ENCODE measurements at regions not wholly inside any gene's neighbourhood (a gene's known extent, or its start where the extent isn't known, plus 50 kb on each side); places are given as distances from the start of the nearest gene placed in this dataset.

DNA sequence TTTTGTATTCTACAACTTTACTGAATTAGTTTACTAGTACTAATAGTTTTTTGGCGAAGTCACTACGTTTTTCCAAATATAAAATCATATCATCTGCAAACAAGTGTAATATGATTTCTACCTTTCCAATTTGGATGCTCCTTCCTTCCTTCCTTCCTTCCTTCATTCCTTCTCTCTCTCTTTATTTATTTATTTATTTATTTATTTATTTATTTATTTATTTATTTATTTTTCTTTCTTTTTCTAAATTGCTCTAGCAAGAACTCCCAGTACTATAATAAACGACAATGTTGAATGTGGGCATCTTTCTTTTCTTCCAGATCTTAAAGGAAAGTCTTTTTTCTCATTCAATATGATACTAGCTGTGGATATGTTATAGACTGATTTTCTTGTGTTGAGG is 656.0 kb upstream of the LUZP2 start:
- no peaks in the 10 kb centered on the region for H3K4me1 Mint-ChIP-seq
- no peaks in the 10 kb centered on the region for H3K36me3 Mint-ChIP-seq
- H3K4me3 ChIP-seq = no peak overlapping the region
- no peaks in the 10 kb centered on the region for H3F3A ChIP-seq (ENCODE audit: low read depth)
- no peak overlapping the region for H3K9ac ChIP-seq
- DNase-seq (ENCODE audit: low spot score) = no peak
- H3K4me1 ChIP-seq = no peaks in the 10 kb centered on the region
- no peaks in the 10 kb centered on the region for H3K36me3 ChIP-seq
- no peak for TF ChIP-seq EZH2 (IDR thresholded peaks at IDR 0.05)
- TF ChIP-seq, protein P1, sequence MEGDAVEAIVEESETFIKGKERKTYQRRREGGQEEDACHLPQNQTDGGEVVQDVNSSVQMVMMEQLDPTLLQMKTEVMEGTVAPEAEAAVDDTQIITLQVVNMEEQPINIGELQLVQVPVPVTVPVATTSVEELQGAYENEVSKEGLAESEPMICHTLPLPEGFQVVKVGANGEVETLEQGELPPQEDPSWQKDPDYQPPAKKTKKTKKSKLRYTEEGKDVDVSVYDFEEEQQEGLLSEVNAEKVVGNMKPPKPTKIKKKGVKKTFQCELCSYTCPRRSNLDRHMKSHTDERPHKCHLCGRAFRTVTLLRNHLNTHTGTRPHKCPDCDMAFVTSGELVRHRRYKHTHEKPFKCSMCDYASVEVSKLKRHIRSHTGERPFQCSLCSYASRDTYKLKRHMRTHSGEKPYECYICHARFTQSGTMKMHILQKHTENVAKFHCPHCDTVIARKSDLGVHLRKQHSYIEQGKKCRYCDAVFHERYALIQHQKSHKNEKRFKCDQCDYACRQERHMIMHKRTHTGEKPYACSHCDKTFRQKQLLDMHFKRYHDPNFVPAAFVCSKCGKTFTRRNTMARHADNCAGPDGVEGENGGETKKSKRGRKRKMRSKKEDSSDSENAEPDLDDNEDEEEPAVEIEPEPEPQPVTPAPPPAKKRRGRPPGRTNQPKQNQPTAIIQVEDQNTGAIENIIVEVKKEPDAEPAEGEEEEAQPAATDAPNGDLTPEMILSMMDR (IDR thresholded peaks at IDR 0.05) = no peak
- no peak for TF ChIP-seq EZH2phosphoT487 (IDR thresholded peaks at IDR 0.05)
- H4K20me1 ChIP-seq (ENCODE audit: low read depth) = no peaks in the 10 kb centered on the region
- no peak overlapping the region for H3K27ac Mint-ChIP-seq
- H3K27ac ChIP-seq = no peak overlapping the region
- H3K4me2 ChIP-seq = no peak overlapping the region
- no peak overlapping the region for H3K4me3 Mint-ChIP-seq
- H3K79me2 ChIP-seq (ENCODE audit: low read depth) = no peaks in the 10 kb centered on the region
- no peaks in the 10 kb centered on the region for H3K27me3 ChIP-seq
- no peak overlapping the region for H2AFZ ChIP-seq (replicated peaks)
- no peaks in the 10 kb centered on the region for H3K9me3 ChIP-seq (ENCODE audit: low read depth)
- H3K9me3 Mint-ChIP-seq = no peaks in the 10 kb centered on the region
- no peaks in the 10 kb centered on the region for H3K27me3 Mint-ChIP-seq (ENCODE audit: insufficient read depth, low read depth)

DNA sequence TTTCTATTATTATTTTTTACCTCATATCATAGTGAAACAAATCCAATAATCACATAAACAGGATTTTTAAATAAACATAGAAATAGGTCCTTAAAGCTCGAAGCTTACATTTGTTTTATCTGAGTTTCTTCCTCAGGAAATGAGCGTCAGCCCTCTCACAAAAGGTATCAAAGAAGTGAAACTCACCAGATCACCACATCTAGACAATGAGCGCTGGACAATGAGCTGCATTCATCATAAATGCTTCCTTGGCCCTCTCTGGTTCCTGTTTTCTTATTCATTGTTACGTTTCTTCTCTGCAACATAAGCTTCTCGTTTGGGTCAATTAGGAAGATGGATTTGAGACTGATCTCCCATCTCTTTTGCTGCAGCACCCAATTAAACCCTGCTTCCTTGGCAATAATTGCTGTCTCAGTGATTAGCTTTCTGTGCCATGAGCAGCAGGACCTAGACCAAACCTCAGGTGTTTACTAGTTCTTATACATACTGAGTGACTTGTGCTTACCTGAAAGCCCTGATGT is 649.9 kb upstream of the LUZP2 start:
- Histone ChIP-seq H3K4me1 (peaks cover 4% of the 10 kb centered on the region), H3K27me3 (no peaks in the 10 kb centered on the region), H3K4me2 (no peak overlapping the region), H3K79me2 (ENCODE audit: low read depth) (no peaks in the 10 kb centered on the region), H2AFZ (replicated peaks) (no peak overlapping the region), H4K20me1 (ENCODE audit: low read depth) (no peaks in the 10 kb centered on the region), H3K4me3 (no peak overlapping the region), H3F3A (ENCODE audit: low read depth) (no peaks in the 10 kb centered on the region), H3K36me3 (no peaks in the 10 kb centered on the region), H3K27ac (no peak overlapping the region), H3K9me3 (ENCODE audit: low read depth) (no peaks in the 10 kb centered on the region), H3K9ac (no peak overlapping the region)
- peak; percentile 35 for DNase-seq (ENCODE audit: low spot score)
- TF ChIP-seq, protein P1 (IDR thresholded peaks at IDR 0.05) = no peak
- peak; percentile 69 for TF ChIP-seq EZH2phosphoT487 (IDR thresholded peaks at IDR 0.05)
- Mint-ChIP-seq H3K27ac (no peak overlapping the region), H3K36me3 (no peaks in the 10 kb centered on the region), H3K27me3 (ENCODE audit: insufficient read depth, low read depth) (no peaks in the 10 kb centered on the region), H3K4me3 (no peak overlapping the region), H3K9me3 (no peaks in the 10 kb centered on the region), H3K4me1 (peaks cover 4% of the 10 kb centered on the region)

DNA sequence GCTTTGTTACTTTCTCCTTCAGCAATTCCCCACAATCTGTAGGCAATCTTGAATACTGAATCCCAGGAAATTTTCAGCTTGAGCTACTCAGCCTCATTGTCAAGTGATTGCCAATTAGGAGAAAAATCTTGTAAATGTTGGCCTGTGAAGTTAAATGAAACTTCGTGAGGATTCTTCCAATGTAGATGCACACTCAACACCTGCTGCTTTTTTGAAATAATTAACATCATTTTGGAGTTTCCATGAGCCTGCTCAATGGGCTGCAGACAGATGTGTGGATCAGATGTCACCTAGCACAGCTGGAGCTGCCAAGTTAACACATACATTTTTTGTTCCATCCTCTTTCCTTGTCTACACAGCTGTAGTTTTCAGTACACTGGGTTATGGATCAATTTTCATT is 645.6 kb upstream of the LUZP2 start:
- H3K9ac ChIP-seq = no peak overlapping the region
- H3K4me2 ChIP-seq = no peak overlapping the region
- H3K9me3 Mint-ChIP-seq = no peaks in the 10 kb centered on the region
- H3K9me3 ChIP-seq (ENCODE audit: low read depth) = no peaks in the 10 kb centered on the region
- H3K4me1 Mint-ChIP-seq = peaks cover 4% of the 10 kb centered on the region
- no peaks in the 10 kb centered on the region for H3K27me3 Mint-ChIP-seq (ENCODE audit: insufficient read depth, low read depth)
- no peak overlapping the region for H3K4me3 ChIP-seq
- H3K36me3 Mint-ChIP-seq = no peaks in the 10 kb centered on the region
- no peaks in the 10 kb centered on the region for H4K20me1 ChIP-seq (ENCODE audit: low read depth)
- H3K27me3 ChIP-seq = no peaks in the 10 kb centered on the region
- DNase-seq (ENCODE audit: low spot score) = no peak
- H3K36me3 ChIP-seq = no peaks in the 10 kb centered on the region
- H2AFZ ChIP-seq (replicated peaks) = no peak overlapping the region
- H3K27ac Mint-ChIP-seq = no peak overlapping the region
- peaks cover 4% of the 10 kb centered on the region for H3K4me1 ChIP-seq
- H3F3A ChIP-seq (ENCODE audit: low read depth) = no peaks in the 10 kb centered on the region
- no peaks in the 10 kb centered on the region for H3K79me2 ChIP-seq (ENCODE audit: low read depth)
- H3K4me3 Mint-ChIP-seq = no peak overlapping the region
- TF ChIP-seq EZH2phosphoT487 (IDR thresholded peaks at IDR 0.05) (no peak), EZH2 (IDR thresholded peaks at IDR 0.05) (no peak)
- TF ChIP-seq, protein P1 (IDR thresholded peaks at IDR 0.05) = no peak
- no peak overlapping the region for H3K27ac ChIP-seq

Data from neural progenitor cell (in vitro differentiated cells).